MM.1S (cell line): ENCODE measurements at regions not wholly inside any gene's neighbourhood (a gene's known extent, or its start where the extent isn't known, plus 50 kb on each side); places are given as distances from the start of the nearest gene placed in this dataset.

ENCODE experiments used
- DNase-seq: peaks from one replicate; pipeline ENCODE4 v3.0.0-alpha.2; 2015
- H2AFZ ChIP-seq: fragments of 300-600 bp; sonication (generic); 2 replicates; pipeline ENCODE4 v1.6.0; 2016; ENCODE audit warnings: antibody characterized with exemption, low read length
- H3F3A ChIP-seq: fragments of 300-600 bp; sonication (generic); 2 replicates; pipeline ENCODE4 v1.6.1; 2016; ENCODE audit warnings: mild to moderate bottlenecking, antibody characterized with exemption, low read length, moderate library complexity, mixed read lengths; ENCODE audit not compliant: insufficient read depth
- H3K27ac ChIP-seq: fragments of 300-600 bp; sonication (generic); 2 replicates; pipeline ENCODE4 v1.5.1; 2016; ENCODE audit warnings: mild to moderate bottlenecking, low read length
- H3K27me3 ChIP-seq: fragments of 300-600 bp; sonication (generic); replicated peaks from 2 replicates; pipeline ENCODE4 v1.6.0; 2016; ENCODE audit warnings: low read length; ENCODE audit not compliant: insufficient read depth
- H3K36me3 ChIP-seq: fragments of 300-600 bp; sonication (generic); replicated peaks from 2 replicates; pipeline ENCODE4 v1.6.1; 2016; ENCODE audit warnings: mild to moderate bottlenecking, low read length, mixed read lengths; ENCODE audit not compliant: insufficient read depth
- H3K4me1 ChIP-seq: fragments of 300-600 bp; sonication (generic); 2 replicates; pipeline ENCODE4 v1.6.1; 2016; ENCODE audit warnings: low read length, mixed read lengths
- H3K4me2 ChIP-seq: fragments of 300-600 bp; sonication (generic); 2 replicates; pipeline ENCODE4 v1.6.0; 2016; ENCODE audit warnings: low read depth, low read length
- H3K4me3 ChIP-seq: fragments of 300-600 bp; sonication (generic); 2 replicates; pipeline ENCODE4 v1.5.1; 2016; ENCODE audit warnings: low read length, mixed read lengths
- H3K79me2 ChIP-seq: fragments of 300-600 bp; sonication (generic); 2 replicates; pipeline ENCODE4 v1.6.1; 2016; ENCODE audit warnings: mixed run types, low read length, mixed read lengths
- H3K9ac ChIP-seq: fragments of 300-600 bp; sonication (generic); 2 replicates; pipeline ENCODE4 v1.6.1; 2016; ENCODE audit warnings: low read length, mixed read lengths
- H3K9me2 ChIP-seq: fragments of 300-600 bp; sonication (generic); replicated peaks from 2 replicates; pipeline ENCODE4 v1.6.1; 2016; ENCODE audit warnings: mild to moderate bottlenecking, low read length, mixed read lengths; ENCODE audit not compliant: insufficient read depth
- H3K9me3 ChIP-seq: fragments of 300-600 bp; sonication (generic); replicated peaks from 2 replicates; pipeline ENCODE4 v1.6.1; 2016; ENCODE audit warnings: mild to moderate bottlenecking, low read length, mixed read lengths; ENCODE audit not compliant: insufficient read depth
- H4K20me1 ChIP-seq: fragments of 300-600 bp; sonication (generic); 2 replicates; pipeline ENCODE4 v1.6.1; 2016; ENCODE audit warnings: mild to moderate bottlenecking, low read length, moderate library complexity, mixed read lengths; ENCODE audit not compliant: insufficient read depth
- EZH2 ChIP-seq: fragments of 300-600 bp; sonication (generic); optimal IDR thresholded peaks from 2 replicates; pipeline ENCODE3; 2017; ENCODE audit warnings: low read depth, mild to moderate bottlenecking, antibody characterized with exemption, low read length, mixed read lengths
- EZH2phosphoT487 ChIP-seq: fragments of 300-600 bp; sonication (generic); IDR thresholded peaks from 2 replicates; pipeline ENCODE4 v1.6.1; 2018; ENCODE audit warnings: antibody characterized with exemption, low read length
- TF ChIP-seq, protein P1 (sequence below): fragments of 300-600 bp; sonication (generic); IDR thresholded peaks from 2 replicates; pipeline ENCODE4 v1.5.1; 2016; ENCODE audit warnings: antibody characterized with exemption, low read length, mixed read lengths

GRCh38 chr21:15132781-15133180, 68.0 kb upstream of the NRIP1 start:
- no peak overlapping the region for H3K27ac ChIP-seq
- no peaks in the 10 kb centered on the region for H3K27me3 ChIP-seq
- no peaks in the 10 kb centered on the region for H3K79me2 ChIP-seq
- no peaks in the 10 kb centered on the region for H3K36me3 ChIP-seq
- no peak overlapping the region for H3K4me3 ChIP-seq
- H3F3A ChIP-seq = no peaks in the 10 kb centered on the region
- no peaks in the 10 kb centered on the region for H4K20me1 ChIP-seq
- no peaks in the 10 kb centered on the region for H3K9me2 ChIP-seq
- no peak overlapping the region for H3K4me2 ChIP-seq
- H3K9me3 ChIP-seq = no peaks in the 10 kb centered on the region
- H3K4me1 ChIP-seq = no peaks in the 10 kb centered on the region
- DNase-seq = no peak
- no peak overlapping the region for H2AFZ ChIP-seq
- TF ChIP-seq EZH2phosphoT487 = no peak
- TF ChIP-seq EZH2 = no peak
- TF ChIP-seq, protein P1, sequence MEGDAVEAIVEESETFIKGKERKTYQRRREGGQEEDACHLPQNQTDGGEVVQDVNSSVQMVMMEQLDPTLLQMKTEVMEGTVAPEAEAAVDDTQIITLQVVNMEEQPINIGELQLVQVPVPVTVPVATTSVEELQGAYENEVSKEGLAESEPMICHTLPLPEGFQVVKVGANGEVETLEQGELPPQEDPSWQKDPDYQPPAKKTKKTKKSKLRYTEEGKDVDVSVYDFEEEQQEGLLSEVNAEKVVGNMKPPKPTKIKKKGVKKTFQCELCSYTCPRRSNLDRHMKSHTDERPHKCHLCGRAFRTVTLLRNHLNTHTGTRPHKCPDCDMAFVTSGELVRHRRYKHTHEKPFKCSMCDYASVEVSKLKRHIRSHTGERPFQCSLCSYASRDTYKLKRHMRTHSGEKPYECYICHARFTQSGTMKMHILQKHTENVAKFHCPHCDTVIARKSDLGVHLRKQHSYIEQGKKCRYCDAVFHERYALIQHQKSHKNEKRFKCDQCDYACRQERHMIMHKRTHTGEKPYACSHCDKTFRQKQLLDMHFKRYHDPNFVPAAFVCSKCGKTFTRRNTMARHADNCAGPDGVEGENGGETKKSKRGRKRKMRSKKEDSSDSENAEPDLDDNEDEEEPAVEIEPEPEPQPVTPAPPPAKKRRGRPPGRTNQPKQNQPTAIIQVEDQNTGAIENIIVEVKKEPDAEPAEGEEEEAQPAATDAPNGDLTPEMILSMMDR = no peak
- no peak overlapping the region for H3K9ac ChIP-seq

- Histone ChIP-seq H3K4me3 (no peak overlapping the region), H3K27me3 (no peaks in the 10 kb centered on the region), H3K9me3 (no peaks in the 10 kb centered on the region), H3K4me2 (no peak overlapping the region), H2AFZ (no peak overlapping the region), H3K79me2 (no peaks in the 10 kb centered on the region), H4K20me1 (no peaks in the 10 kb centered on the region), H3F3A (no peaks in the 10 kb centered on the region), H3K27ac (no peak overlapping the region), H3K4me1 (no peaks in the 10 kb centered on the region), H3K9ac (no peak overlapping the region), H3K36me3 (no peaks in the 10 kb centered on the region), H3K9me2 (no peaks in the 10 kb centered on the region)
- DNase-seq = no peak
- no peak for TF ChIP-seq EZH2phosphoT487
- TF ChIP-seq EZH2 = no peak
- TF ChIP-seq, protein P1 = no peak
Measured at GRCh38 chr21:15134701-15135470, 70.1 kb upstream of the NRIP1 start.

GRCh38 chr21:15135867-15136629, 71.2 kb upstream of the NRIP1 start:
- no peak for DNase-seq
- H3F3A ChIP-seq = no peaks in the 10 kb centered on the region

More at GRCh38 chr21:15135867-15136629, 71.2 kb upstream of the NRIP1 start:
- Histone ChIP-seq H4K20me1 (no peaks in the 10 kb centered on the region), H3K9me2 (no peaks in the 10 kb centered on the region), H2AFZ (no peak overlapping the region), H3K79me2 (no peaks in the 10 kb centered on the region), H3K27ac (no peak overlapping the region), H3K4me2 (no peak overlapping the region), H3K4me1 (no peaks in the 10 kb centered on the region), H3K27me3 (no peaks in the 10 kb centered on the region), H3K36me3 (no peaks in the 10 kb centered on the region), H3K4me3 (no peak overlapping the region), H3K9ac (no peak overlapping the region), H3K9me3 (no peaks in the 10 kb centered on the region)
- TF ChIP-seq, protein P1 = no peak
- TF ChIP-seq EZH2phosphoT487 = no peak
